HAP-1 (cell line): ENCODE measurements at regions not wholly inside any gene's neighbourhood (a gene's known extent, or its start where the extent isn't known, plus 50 kb on each side); places are given as distances from the start of the nearest gene placed in this dataset.
A peak's percentile ranks its signal among the peaks of the same experiment; 100 is the strongest.
"Not testable (repeated sequence)": the region's sequence is repeated elsewhere in the genome, so short reads cannot be mapped to it uniquely, and the experiment has no call there.

Source experiments
- DNase-seq, 2 experiments: peaks; one replicate each; pipeline ENCODE4 v3.0.0-alpha.2; 2016 to 2020; ENCODE audit warnings: low spot score in 2 of 2
- H3K27me3 ChIP-seq: fragments of 250-450 bp; sonication (Bioruptor Pico); 2 replicates; pipeline ENCODE4 v1.5.1; 2020; ENCODE audit warnings: low read depth, mild to moderate bottlenecking, moderate library complexity
- H3K36me3 ChIP-seq: fragments of 250-450 bp; sonication (Bioruptor Pico); replicated peaks from 2 replicates; pipeline ENCODE4 v1.5.1; 2020; ENCODE audit warnings: mild to moderate bottlenecking
- H3K4me1 ChIP-seq: fragments of 250-450 bp; sonication (Bioruptor Pico); 2 replicates; pipeline ENCODE4 v1.5.1; 2020; ENCODE audit warnings: mild to moderate bottlenecking
- H3K4me3 ChIP-seq: fragments of 250-450 bp; sonication (Bioruptor Pico); 2 replicates; pipeline ENCODE4 v1.5.1; 2020; ENCODE audit warnings: mild to moderate bottlenecking, moderate library complexity
- H3K9me3 ChIP-seq: fragments of 250-450 bp; sonication (Bioruptor Pico); 2 replicates; pipeline ENCODE4 v1.5.1; 2020; ENCODE audit warnings: mild to moderate bottlenecking, moderate library complexity
- in situ Hi-C: fragments of 300-500 bp; cut with MboI; formaldehyde crosslinking; loops from 3 replicates; pipeline ENCODE4 v1.14.3; 2020; ENCODE audit warnings: low sequenced_read_pairs, inconsistent platforms, mixed read lengths

DNA sequence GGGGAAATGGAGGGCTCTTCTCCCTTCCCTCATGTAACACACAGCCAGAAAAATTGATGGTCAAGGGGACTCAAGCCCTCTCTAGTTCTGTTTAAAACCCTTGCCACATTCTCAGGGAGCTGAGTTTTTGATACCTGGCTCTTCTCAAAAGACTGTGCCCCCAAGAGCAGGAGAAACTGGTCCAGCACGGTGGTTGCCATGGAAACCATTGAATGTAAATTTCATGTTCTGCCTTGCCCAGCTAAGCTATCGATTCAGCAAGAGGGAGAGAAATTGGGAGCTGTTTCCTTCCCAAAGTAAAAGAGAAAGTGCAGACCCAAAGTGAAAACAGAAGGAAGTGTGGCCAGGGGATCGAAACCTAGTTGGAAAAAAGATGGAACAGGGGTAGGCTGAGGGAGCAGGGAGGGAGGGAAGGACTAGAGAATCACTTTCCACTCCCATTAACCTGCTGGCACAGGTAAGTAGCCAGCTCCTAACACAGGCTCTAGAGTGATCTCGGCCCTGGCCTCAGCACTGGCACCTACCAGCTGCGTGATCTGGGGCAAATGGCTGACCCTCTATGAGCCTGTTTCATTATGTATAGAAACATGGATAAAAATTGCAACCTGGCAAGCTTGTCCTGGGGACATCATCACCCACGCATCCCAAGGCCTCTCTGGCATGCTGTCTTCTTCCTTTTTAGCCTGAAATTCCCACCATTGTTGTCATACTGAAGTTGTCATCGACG lies 140.9 kb downstream of the TPRA1 start:
- in situ Hi-C loops = loop anchor here (10.0 to 25.0 kb wide), 2 partner anchors 465 to 762 kb away; partner anchors contain the start of gene PLXNA1
- Histone ChIP-seq H3K27me3 (no peaks in the 10 kb centered on the region), H3K4me1 (no peaks in the 10 kb centered on the region), H3K9me3 (no peaks in the 10 kb centered on the region), H3K36me3 (no peaks in the 10 kb centered on the region), H3K4me3 (no peak overlapping the region)
- no peak for DNase-seq

DNA sequence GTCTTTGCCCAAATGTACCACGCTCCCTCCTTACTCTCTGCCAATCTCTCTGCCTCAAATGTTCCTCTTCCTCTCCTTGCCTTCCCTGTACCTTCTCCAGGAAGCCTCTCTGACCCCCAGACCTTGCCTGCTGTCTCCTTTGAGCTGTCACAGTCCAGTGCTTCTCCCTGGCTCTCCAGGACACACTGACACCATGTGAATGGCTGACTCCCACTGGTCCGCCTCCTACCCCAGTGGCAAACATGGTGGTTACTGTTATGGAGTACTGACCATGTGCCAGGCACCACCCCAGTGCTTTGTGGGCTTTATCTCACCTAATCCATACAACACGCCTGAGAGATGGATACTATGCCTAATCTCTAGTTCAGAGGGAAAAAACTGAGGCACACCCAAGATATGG lies 141.9 kb downstream of the TPRA1 start:
- Histone ChIP-seq H3K36me3 (no peaks in the 10 kb centered on the region), H3K27me3 (no peaks in the 10 kb centered on the region), H3K4me3 (no peak overlapping the region), H3K4me1 (no peaks in the 10 kb centered on the region), H3K9me3 (no peaks in the 10 kb centered on the region)
- in situ Hi-C loops = no loop called here
- DNase-seq = no peak

DNA sequence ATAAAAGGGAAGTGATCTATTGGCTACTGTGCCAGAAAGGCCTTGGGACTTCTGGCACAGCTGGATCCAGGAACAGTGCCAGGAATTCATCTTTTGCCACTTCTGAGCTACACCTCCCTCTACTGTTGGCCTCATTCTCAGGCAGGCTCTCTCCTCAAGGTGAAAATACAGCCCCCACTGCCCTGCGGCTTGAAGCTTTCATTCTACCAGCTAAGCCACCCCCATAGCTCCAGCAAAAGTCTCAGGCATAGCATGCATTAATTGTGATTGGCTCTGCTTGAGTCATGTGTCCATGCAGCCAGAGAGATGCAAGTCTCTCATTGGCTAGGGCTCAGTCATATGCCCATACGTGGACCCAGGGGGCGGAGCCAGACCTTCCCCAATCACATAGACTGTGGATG lies 142.4 kb downstream of the TPRA1 start:
- Histone ChIP-seq H3K4me1 (no peaks in the 10 kb centered on the region), H3K4me3 (no peak overlapping the region), H3K27me3 (no peaks in the 10 kb centered on the region), H3K9me3 (no peaks in the 10 kb centered on the region), H3K36me3 (no peaks in the 10 kb centered on the region)
- DNase-seq = no peak
- in situ Hi-C loops = no loop called here

DNA sequence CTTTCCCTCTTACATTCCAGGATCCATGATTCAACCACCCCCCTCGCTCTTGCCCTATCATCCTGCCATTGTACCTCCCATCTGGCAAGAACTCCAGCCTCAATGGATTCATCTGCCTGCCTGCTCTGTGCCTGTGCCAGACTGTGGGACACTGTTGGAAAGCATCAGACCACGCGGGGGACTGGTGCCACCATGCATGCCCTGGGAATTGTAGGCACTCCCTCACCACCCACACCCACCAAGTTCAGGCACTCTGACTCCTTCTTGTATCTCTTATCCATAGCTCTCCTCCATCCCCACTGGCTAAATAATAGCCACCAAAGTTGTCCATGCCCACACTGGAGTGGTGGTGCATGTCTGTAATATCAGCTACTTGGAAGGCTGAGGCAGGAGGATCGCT lies 143.8 kb downstream of the TPRA1 start:
- no peak for DNase-seq
- in situ Hi-C loops = no loop called here
- Histone ChIP-seq H3K9me3 (no peaks in the 10 kb centered on the region), H3K4me1 (no peaks in the 10 kb centered on the region), H3K36me3 (no peaks in the 10 kb centered on the region), H3K4me3 (no peak overlapping the region), H3K27me3 (no peaks in the 10 kb centered on the region)

DNA sequence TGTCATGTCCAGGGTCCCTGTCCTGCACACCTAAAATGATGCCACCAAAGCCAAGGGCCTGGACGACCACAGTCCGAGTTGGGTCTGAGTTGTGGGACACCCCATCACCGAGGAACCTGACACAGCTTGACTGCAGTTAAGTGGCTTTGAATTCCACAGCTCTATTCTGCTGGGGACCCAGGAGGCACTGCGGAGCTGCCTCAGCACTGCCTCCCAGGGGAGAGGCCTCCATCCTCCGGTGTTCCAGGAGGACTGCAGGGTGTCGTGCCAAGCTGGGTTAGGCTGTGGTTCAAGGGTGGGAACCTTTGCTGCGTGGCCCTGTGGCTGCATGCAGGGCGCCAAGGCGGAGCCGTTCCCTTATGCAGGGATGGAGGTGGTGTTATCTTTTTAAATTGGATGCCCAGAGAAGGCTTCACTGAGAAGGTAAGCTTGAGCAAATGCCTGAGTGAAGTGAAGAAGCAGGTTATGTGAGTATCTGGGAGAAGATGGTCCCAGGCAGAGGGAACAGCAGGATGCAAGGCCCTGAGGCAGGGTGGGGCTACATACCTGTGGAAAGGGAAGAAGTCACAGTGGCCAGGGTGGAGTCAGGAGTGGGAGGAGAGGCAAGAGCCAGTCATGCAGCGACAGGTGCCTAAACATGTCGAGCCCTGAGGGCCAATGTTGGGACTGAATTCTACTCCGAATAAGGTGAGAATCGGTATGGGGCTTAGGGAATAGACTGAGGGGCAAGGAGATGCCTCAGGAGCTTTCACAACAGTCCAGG lies 144.8 kb downstream of the TPRA1 start:
- in situ Hi-C loops = no loop called here
- Histone ChIP-seq H3K4me1 (no peaks in the 10 kb centered on the region), H3K27me3 (no peaks in the 10 kb centered on the region), H3K9me3 (no peaks in the 10 kb centered on the region), H3K4me3 (no peak overlapping the region), H3K36me3 (no peaks in the 10 kb centered on the region)
- DNase-seq = no peak

DNA sequence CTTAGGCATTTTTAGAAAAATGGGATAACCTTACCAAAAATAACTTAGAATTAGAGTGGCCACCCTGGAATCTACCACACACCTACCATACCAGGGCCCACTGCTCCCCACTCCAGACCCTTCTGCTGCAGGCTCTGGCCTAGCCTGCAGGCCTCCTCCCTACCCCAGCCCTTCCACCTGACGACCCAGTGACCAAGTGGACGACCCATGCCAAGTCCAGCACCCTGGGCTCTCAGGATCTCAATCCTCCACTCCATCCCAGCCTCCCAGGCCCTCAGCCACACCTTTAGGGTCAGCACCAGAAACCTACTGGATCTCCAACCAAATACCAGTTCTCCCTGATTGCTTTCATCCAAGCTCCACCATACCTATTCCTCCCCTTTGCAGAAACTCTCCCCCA lies 145.8 kb downstream of the TPRA1 start:
- no peak overlapping the region for H3K4me3 ChIP-seq
- in situ Hi-C loops = no loop called here
- H3K36me3 ChIP-seq = no peaks in the 10 kb centered on the region
- H3K27me3 ChIP-seq = no peaks in the 10 kb centered on the region
- no peaks in the 10 kb centered on the region for H3K4me1 ChIP-seq
- no peak for DNase-seq
- no peaks in the 10 kb centered on the region for H3K9me3 ChIP-seq

DNA sequence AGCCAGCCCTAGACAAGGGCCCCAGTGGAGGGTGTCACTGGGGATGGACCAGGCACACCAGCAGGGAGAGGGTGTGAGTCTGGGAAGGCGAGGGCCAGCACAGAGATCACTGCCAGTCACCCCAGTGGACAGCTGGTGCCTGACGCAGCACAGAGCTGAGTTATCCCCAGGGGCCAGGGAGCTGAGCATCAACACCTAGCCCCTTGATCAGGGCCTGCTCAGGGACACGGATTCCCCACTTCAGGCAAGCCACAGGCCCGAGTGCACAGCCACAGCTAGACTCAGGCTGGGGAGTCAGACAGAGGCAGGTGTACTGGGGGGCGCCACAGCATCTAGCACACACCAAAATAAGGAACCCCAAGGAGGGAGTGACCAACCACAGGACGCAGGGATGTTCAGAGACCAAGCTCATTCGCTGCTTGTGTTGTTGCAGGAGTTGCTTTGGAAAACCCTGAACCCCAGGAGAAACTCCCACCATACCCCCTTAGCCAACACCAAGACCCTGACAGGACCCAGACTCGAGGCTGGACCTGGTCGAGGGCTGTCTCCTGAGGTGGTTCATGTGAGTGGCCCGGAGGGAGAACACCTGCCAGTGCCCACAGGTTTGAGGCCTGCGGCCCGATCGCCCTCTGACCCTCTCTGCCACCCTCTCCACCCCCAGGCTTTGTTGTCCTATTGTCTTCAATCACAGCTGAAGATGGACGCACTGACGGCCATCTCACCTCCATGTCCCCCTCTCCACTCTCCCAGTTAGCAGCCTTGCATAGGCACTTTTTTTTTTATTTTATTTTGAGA lies 146.8 kb downstream of the TPRA1 start:
- H3K4me1 ChIP-seq = no peaks in the 10 kb centered on the region
- no peak for DNase-seq
- no peaks in the 10 kb centered on the region for H3K9me3 ChIP-seq
- in situ Hi-C loops = no loop called here
- no peaks in the 10 kb centered on the region for H3K36me3 ChIP-seq
- no peak overlapping the region for H3K4me3 ChIP-seq
- no peaks in the 10 kb centered on the region for H3K27me3 ChIP-seq

DNA sequence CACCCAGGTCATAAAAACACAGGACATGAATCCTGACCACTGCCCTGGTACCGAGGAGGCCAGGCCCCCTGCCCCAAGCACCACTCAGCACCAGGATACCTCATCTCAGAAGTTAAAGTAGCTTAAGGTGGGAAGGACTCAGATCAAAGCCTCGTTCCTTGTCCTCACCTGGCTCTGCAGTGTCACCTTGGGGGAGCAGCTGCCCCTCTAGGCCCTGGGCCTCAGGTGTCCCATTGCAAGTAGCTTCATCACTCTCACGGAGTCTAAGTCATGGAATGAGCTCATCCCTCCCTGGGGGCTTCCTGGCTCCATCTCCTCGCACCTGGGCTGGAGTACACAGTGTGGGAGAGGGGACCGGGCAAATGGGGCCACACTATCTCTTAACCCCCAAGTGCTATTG lies 148.0 kb downstream of the TPRA1 start:
- Histone ChIP-seq H3K9me3 (no peaks in the 10 kb centered on the region), H3K27me3 (no peaks in the 10 kb centered on the region), H3K4me3 (no peak overlapping the region), H3K36me3 (no peaks in the 10 kb centered on the region), H3K4me1 (no peaks in the 10 kb centered on the region)
- in situ Hi-C loops = no loop called here
- no peak for DNase-seq

DNA sequence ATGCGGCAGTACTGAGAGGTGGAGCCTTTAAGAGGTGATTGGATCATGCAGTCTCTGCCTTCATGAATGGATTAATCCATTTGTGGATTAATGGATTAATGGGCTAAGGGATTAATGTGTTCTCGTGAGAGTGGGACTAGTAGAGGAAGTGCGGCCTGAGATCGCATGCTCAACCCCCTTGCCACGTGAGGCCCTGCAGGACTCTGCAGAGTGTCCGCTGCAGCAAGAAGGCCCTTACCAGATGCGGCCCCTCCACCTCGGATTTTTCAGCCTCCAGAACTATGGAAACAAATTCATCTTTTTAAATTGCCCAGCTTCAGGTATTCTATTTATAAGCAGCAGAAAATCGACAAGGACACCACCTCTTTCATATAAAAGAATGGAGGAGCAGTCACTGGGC lies 148.8 kb downstream of the TPRA1 start:
- H3K4me1 ChIP-seq = no peaks in the 10 kb centered on the region
- DNase-seq = no peak
- no peaks in the 10 kb centered on the region for H3K9me3 ChIP-seq
- in situ Hi-C loops = no loop called here
- H3K36me3 ChIP-seq = no peaks in the 10 kb centered on the region
- no peak overlapping the region for H3K4me3 ChIP-seq
- peaks cover 4% of the 10 kb centered on the region; the same call in 1 of the 2 replicates for H3K27me3 ChIP-seq

DNA sequence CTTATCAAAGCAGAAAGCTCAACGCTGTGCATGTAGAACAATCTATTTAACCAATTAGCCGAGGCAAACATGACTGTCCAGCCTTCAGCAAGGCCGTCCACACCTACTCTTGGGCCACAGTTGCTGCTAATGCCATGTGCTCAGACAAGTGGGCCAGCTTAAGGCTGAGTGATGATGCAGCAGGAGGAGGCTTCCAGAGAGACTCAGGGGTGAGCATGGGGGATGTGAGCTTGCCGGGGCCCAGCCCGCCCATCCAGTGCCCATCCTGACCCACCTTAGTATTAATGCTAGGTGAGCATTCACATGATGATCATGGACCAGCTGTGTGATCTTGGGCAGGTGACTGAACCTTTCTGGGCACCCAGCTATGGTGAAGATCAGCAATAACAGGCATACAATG lies 150.1 kb downstream of the TPRA1 start:
- in situ Hi-C loops = no loop called here
- no peaks in the 10 kb centered on the region for H3K4me1 ChIP-seq
- no peak overlapping the region for H3K4me3 ChIP-seq
- H3K9me3 ChIP-seq = no peaks in the 10 kb centered on the region
- H3K27me3 ChIP-seq = peaks cover 13% of the 10 kb centered on the region
- H3K36me3 ChIP-seq = no peaks in the 10 kb centered on the region
- DNase-seq = peak in 1 of 2 experiments; percentile 3

DNA sequence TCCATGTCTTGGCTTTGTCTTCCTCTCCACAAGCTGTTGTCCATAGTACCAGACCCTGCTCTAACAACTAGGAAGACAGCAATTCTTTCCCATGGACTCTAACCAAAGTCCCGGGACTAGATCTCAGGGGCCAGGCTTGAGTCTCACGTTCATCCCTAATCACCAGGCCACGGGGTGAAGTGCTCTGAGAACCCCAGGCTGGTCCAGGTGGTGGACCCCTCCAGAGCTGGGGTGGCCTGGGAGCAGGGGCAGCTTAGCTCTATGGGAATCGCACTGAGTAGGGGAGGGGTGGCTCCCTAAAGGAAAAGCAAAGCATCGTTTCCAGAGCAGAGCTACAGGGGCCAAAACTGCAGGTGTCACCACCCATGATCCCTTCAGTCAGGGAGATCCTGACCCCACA lies 150.9 kb downstream of the TPRA1 start:
- H3K36me3 ChIP-seq = no peaks in the 10 kb centered on the region
- no peak for DNase-seq
- H3K4me3 ChIP-seq = no peak overlapping the region
- H3K27me3 ChIP-seq = peaks cover 13% of the 10 kb centered on the region
- H3K9me3 ChIP-seq = no peaks in the 10 kb centered on the region
- H3K4me1 ChIP-seq = no peaks in the 10 kb centered on the region
- in situ Hi-C loops = no loop called here

DNA sequence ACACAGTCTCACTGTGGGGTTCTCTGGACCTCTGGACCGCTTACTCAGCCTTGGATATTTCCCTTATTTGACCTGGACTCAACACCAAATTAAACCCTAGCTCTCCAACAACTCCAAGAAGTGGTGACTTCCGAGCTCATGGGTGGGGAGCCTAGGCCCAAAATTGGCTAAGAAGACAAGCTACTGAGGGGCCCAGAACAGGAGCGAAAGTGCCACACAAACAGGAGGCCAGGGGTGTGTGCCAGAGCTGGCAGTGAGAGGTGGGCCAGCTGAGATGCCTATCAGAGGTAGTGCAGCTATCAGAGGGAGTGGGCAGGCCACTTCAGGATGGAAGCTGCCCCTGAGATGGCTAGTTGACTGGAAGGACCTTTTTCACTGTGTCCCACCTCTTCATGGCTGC lies 151.1 kb upstream of the PRR20G start:
- in situ Hi-C loops = no loop called here
- peaks cover 13% of the 10 kb centered on the region for H3K27me3 ChIP-seq
- peak in 1 of 2 experiments; percentile 1 for DNase-seq
- no peak overlapping the region for H3K4me3 ChIP-seq
- no peaks in the 10 kb centered on the region for H3K36me3 ChIP-seq
- no peaks in the 10 kb centered on the region for H3K4me1 ChIP-seq
- no peaks in the 10 kb centered on the region for H3K9me3 ChIP-seq

DNA sequence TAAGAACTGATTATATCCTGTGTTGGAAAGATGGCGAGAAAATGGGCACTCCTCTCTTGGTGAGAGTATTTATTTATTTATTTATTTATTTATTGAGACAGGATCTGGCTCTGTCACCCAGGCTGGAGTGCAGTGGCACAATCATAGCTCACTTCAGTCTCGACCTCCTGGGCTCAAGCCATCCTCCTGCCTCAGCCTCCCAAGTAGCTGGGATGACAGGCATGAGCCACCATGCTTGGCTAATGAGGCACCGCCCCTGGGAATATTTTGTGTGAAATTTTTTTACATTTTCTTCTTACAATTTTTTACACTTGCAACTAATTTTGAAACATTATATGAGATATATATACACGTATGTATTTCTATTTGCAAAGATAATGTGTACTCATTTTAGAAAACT lies 150.5 kb upstream of the PRR20G start:
- peak in 1 of 2 experiments; percentile 1 for DNase-seq
- H3K36me3 ChIP-seq = no peaks in the 10 kb centered on the region
- no peak overlapping the region for H3K4me3 ChIP-seq
- H3K9me3 ChIP-seq = no peaks in the 10 kb centered on the region
- H3K27me3 ChIP-seq = peaks cover 13% of the 10 kb centered on the region
- in situ Hi-C loops = no loop called here
- no peaks in the 10 kb centered on the region for H3K4me1 ChIP-seq

DNA sequence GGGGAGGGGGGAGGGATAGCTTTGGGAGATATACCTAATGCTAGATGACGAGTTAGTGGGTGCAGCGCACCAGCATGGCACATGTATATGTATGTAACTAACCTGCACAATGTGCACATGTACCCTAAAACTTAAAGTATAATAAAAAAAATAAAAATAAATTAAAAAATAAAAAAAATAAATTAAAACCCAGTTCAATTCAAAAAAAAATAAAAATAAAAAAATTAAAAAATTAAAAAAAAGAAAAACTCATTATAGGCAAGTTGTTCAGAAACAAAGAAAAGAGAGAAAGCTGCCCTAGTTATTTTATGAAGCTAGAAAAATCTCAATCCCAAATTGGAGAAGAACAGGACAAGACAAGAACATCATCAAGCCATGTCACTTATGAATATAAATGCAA lies 147.5 kb upstream of the PRR20G start:
- in situ Hi-C loops, DNase-seq, H3K36me3 ChIP-seq, H3K9me3 ChIP-seq, H3K4me1 ChIP-seq, H3K4me3 ChIP-seq: not testable (repeated sequence)
- H3K27me3 ChIP-seq = peaks cover 13% of the 10 kb centered on the region
